HEK293T (cell line): ENCODE measurements at regions not wholly inside any gene's neighbourhood (a gene's known extent, or its start where the extent isn't known, plus 50 kb on each side); places are given as distances from the start of the nearest gene placed in this dataset.

ENCODE experiments used
- CTCF ChIA-PET: fragments of 350-600 bp; formaldehyde crosslinking; extraction: SDS; loops from one replicate; lab custom pipeline; 2021; ENCODE audit warnings: antibody characterized with exemption, inconsistent platforms; lab: Yijun Ruan, JAX
- POLR2A ChIA-PET: fragments of 350-600 bp; formaldehyde crosslinking; extraction: SDS; loops from one replicate; lab custom pipeline; 2020; ENCODE audit warnings: antibody characterized with exemption, inconsistent platforms; lab: Yijun Ruan, JAX
- DNase-seq: peaks from one replicate; pipeline ENCODE4 v3.0.0; 2012; ENCODE audit warnings: mixed read lengths; ENCODE audit errors: extremely low spot score
- ARNT ChIP-seq: fragments of 450-650 bp; IDR thresholded peaks from 2 replicates; pipeline ENCODE4 v1.6.1; 2017; ENCODE audit warnings: mild to moderate bottlenecking
- BHLHE40 ChIP-seq: fragments of 450-650 bp; IDR thresholded peaks from 2 replicates; pipeline ENCODE4 v1.6.1; 2016; ENCODE audit warnings: mild to moderate bottlenecking, moderate library complexity, borderline replicate concordance
- CTBP1 ChIP-seq: fragments of 450-650 bp; IDR thresholded peaks from 2 replicates; pipeline ENCODE4 v1.6.1; 2016; ENCODE audit warnings: borderline replicate concordance
- ELF4 ChIP-seq: fragments of 450-650 bp; IDR thresholded peaks from 2 replicates; pipeline ENCODE4 v1.6.1; 2017; ENCODE audit warnings: antibody characterized with exemption
- FOXA1 ChIP-seq: fragments of 450-650 bp; IDR thresholded peaks from 2 replicates; pipeline ENCODE4 v1.6.1; 2016; ENCODE audit warnings: mild to moderate bottlenecking
- FOXK2 ChIP-seq: fragments of 450-650 bp; IDR thresholded peaks from 2 replicates; pipeline ENCODE4 v1.6.1; 2016; ENCODE audit warnings: mild to moderate bottlenecking
- FOXM1 ChIP-seq: fragments of 450-650 bp; IDR thresholded peaks from 2 replicates; pipeline ENCODE4 v1.6.1; 2017; ENCODE audit warnings: mild to moderate bottlenecking, borderline replicate concordance
- HDGF ChIP-seq: fragments of 450-650 bp; IDR thresholded peaks from 2 replicates; pipeline ENCODE4 v1.6.1; 2017; ENCODE audit warnings: antibody characterized with exemption, borderline replicate concordance
- L3MBTL2 ChIP-seq: fragments of 450-650 bp; conservative IDR thresholded peaks from 2 replicates; pipeline ENCODE4 v1.6.1; 2016; ENCODE audit warnings: mild to moderate bottlenecking
- LEF1 ChIP-seq: fragments of 450-650 bp; IDR thresholded peaks from 2 replicates; pipeline ENCODE4 v1.6.1; 2017; ENCODE audit warnings: mild to moderate bottlenecking, borderline replicate concordance
- NFRKB ChIP-seq: fragments of 450-650 bp; IDR thresholded peaks from 2 replicates; pipeline ENCODE4 v1.6.1; 2016; ENCODE audit warnings: mild to moderate bottlenecking, moderate library complexity
- PKNOX1 ChIP-seq: fragments of 450-650 bp; IDR thresholded peaks from 2 replicates; pipeline ENCODE4 v1.6.1; 2016
- SP1 ChIP-seq: fragments of 450-650 bp; IDR thresholded peaks from 2 replicates; pipeline ENCODE4 v1.6.1; 2017
- SUZ12 ChIP-seq: fragments of 450-650 bp; IDR thresholded peaks from 2 replicates; pipeline ENCODE4 v1.6.1; 2016; ENCODE audit warnings: mild to moderate bottlenecking
- TARDBP ChIP-seq: fragments of 450-650 bp; IDR thresholded peaks from 2 replicates; pipeline ENCODE4 v1.6.1; 2016
- ZNF384 ChIP-seq: fragments of 450-650 bp; IDR thresholded peaks from 2 replicates; pipeline ENCODE4 v1.6.1; 2016

- no peak for DNase-seq
- ChIA-PET POLR2A (no interaction called here), CTCF (no interaction called here)
- TF ChIP-seq NFRKB, result no peak
- no peak for TF ChIP-seq L3MBTL2
- TF ChIP-seq HDGF, result no peak
- TF ChIP-seq FOXK2, result no peak
- no peak for TF ChIP-seq FOXA1
- no peak for TF ChIP-seq LEF1
- TF ChIP-seq ARNT, result no peak
- no peak for TF ChIP-seq ZNF384
- no peak for TF ChIP-seq ELF4
- no peak for TF ChIP-seq FOXM1
- no peak for TF ChIP-seq TARDBP
- TF ChIP-seq PKNOX1, result no peak
- TF ChIP-seq CTBP1, result no peak
- no peak for TF ChIP-seq SUZ12
- TF ChIP-seq SP1, result no peak
Measured at GRCh38 chr2:54065411-54065810, 50.0 kb upstream of the ACYP2 start.

- no peak for DNase-seq
- POLR2A ChIA-PET, result no interaction called here
- TF ChIP-seq ZNF384 (no peak), FOXA1 (no peak), NFRKB (no peak), FOXK2 (no peak), FOXM1 (no peak), BHLHE40 (no peak), ELF4 (no peak), CTBP1 (no peak), L3MBTL2 (no peak), ARNT (no peak), TARDBP (no peak), LEF1 (no peak), SUZ12 (no peak), HDGF (no peak), PKNOX1 (no peak)
- CTCF ChIA-PET, result no interaction called here
Measured at GRCh38 chr2:54063967-54064535, 51.4 kb upstream of the ACYP2 start.

GRCh38 chr2:54062401-54062800 is 53.0 kb upstream of the ACYP2 start:
- DNase-seq, result no peak
- POLR2A ChIA-PET, result no interaction called here
- CTCF ChIA-PET, result no interaction called here
- TF ChIP-seq LEF1, result no peak
- TF ChIP-seq ELF4, result no peak
- TF ChIP-seq PKNOX1, result no peak
- no peak for TF ChIP-seq SP1
- no peak for TF ChIP-seq TARDBP
- no peak for TF ChIP-seq ZNF384
- no peak for TF ChIP-seq FOXA1

- DNase-seq, result no peak
- CTCF ChIA-PET, result no interaction called here
- POLR2A ChIA-PET, result no interaction called here
- TF ChIP-seq BHLHE40, result no peak
- TF ChIP-seq TARDBP, result no peak
- TF ChIP-seq SP1, result no peak
- TF ChIP-seq L3MBTL2, result no peak
- no peak for TF ChIP-seq ARNT
- no peak for TF ChIP-seq ELF4
- TF ChIP-seq FOXK2, result no peak
- TF ChIP-seq ZNF384, result no peak
- no peak for TF ChIP-seq SUZ12
- no peak for TF ChIP-seq FOXA1
- no peak for TF ChIP-seq PKNOX1
Measured at GRCh38 chr2:54061272-54061671, 54.1 kb upstream of the ACYP2 start.

GRCh38 chr2:54059986-54060385 is 55.4 kb upstream of the ACYP2 start:
- POLR2A ChIA-PET, result no interaction called here
- CTCF ChIA-PET, result no interaction called here
- TF ChIP-seq FOXK2 (no peak), FOXM1 (no peak), LEF1 (no peak), ARNT (no peak), FOXA1 (no peak), SUZ12 (no peak), CTBP1 (no peak), SP1 (no peak), ZNF384 (no peak), TARDBP (no peak), NFRKB (no peak), PKNOX1 (no peak), BHLHE40 (no peak), L3MBTL2 (no peak), HDGF (no peak)
- DNase-seq, result no peak
